K562 (cell line): ENCODE measurements at regions not wholly inside any gene's neighbourhood (a gene's known extent, or its start where the extent isn't known, plus 50 kb on each side); places are given as distances from the start of the nearest gene placed in this dataset.

Experiments used
- FIP1L1 ChIP-seq: fragments of 200-400 bp; formaldehyde crosslinking; IDR thresholded peaks from 2 replicates; pipeline ENCODE4 v1.6.1; 2018; ENCODE audit warnings: mild to moderate bottlenecking, low read depth, low read length; ENCODE audit not compliant: poor library complexity, severe bottlenecking
- HLTF ChIP-seq: fragments of 450-650 bp; IDR thresholded peaks from 2 replicates; pipeline ENCODE4 v1.6.1; 2016
- KAT8 ChIP-seq: fragments of 450-650 bp; IDR thresholded peaks from 2 replicates; pipeline ENCODE4 v1.6.1; 2016; ENCODE audit warnings: low read depth, mild to moderate bottlenecking
- MNT ChIP-seq, 2 experiments: fragments of 450-650 bp; conservative IDR thresholded peaks; 2 replicates each; pipeline ENCODE4 v1.6.1; 2017; ENCODE audit warnings: mild to moderate bottlenecking in 2 of 2, moderate library complexity in 2 of 2
- PREB ChIP-seq: sonication (generic); formaldehyde crosslinking; IDR thresholded peaks from 2 replicates; pipeline ENCODE4 v1.8.1; 2023; ENCODE audit warnings: mild to moderate bottlenecking, missing genetic modification reagents
- RBM25 ChIP-seq: fragments of 200-400 bp; formaldehyde crosslinking; IDR thresholded peaks from 2 replicates; pipeline ENCODE4 v1.6.1; 2018; ENCODE audit warnings: low read length, low read depth, moderate library complexity; ENCODE audit not compliant: severe bottlenecking
- TAL1 ChIP-seq: fragments of 450-650 bp; IDR thresholded peaks from 2 replicates; pipeline ENCODE4 v1.6.1; 2016; ENCODE audit warnings: mild to moderate bottlenecking
- XRCC5 ChIP-seq: fragments of 200-400 bp; formaldehyde crosslinking; IDR thresholded peaks from 2 replicates; pipeline ENCODE4 v1.6.1; 2017; ENCODE audit warnings: low read depth, mild to moderate bottlenecking, low read length
- ZBTB11 ChIP-seq, 3 experiments: fragments of 200-800 bp in 1 of 3; fragments of 250-450 bp in 1 of 3; fragments of 450-650 bp in 1 of 3; sonication (Bioruptor Pico) in 1 of 3; sonication (Bioruptor generic) in 1 of 3; formaldehyde crosslinking in 1 of 3; IDR thresholded peaks; 2 replicates each; pipeline versions ENCODE4 v1.6.1 to v1.8.0; 2016 to 2022; ENCODE audit warnings: mild to moderate bottlenecking in 2 of 3, missing genetic modification characterization in 2 of 3, missing compliant biosample characterization in 1 of 3, moderate library complexity in 1 of 3
- ZBTB33 ChIP-seq: sonication (generic); formaldehyde crosslinking; IDR thresholded peaks from 2 replicates; pipeline ENCODE4 v1.8.1; 2023; ENCODE audit warnings: mild to moderate bottlenecking, missing genetic modification reagents
- ZNF212 ChIP-seq: fragments of 450-650 bp; formaldehyde crosslinking; IDR thresholded peaks from 2 replicates; pipeline ENCODE4 v1.4.0; 2020; ENCODE audit warnings: mild to moderate bottlenecking

- TF ChIP-seq FIP1L1 (no peak), PREB (CRISPR knock-in tag) (peak; percentile 75), RBM25 (peak; percentile 3), ZBTB33 (no peak; the same call in none of the 2 replicates), XRCC5 (no peak), TAL1 (no peak), KAT8 (no peak), ZBTB11 (CRISPR knock-in tag; IDR thresholded peaks at IDR 0.05) (no peak; a peak in 1 of 6 replicates), HLTF (no peak), ZNF212 (no peak), MNT (conservative IDR thresholded peaks at IDR 0.05) (no peak)
Measured at GRCh38 chr6:26205161-26205624, 118.0 kb downstream of the HFE start (continued).
